ENCODE measurements at regions not wholly inside any gene's neighbourhood (a gene's known extent, or its start where the extent isn't known, plus 50 kb on each side); places are given as distances from the start of the nearest gene placed in this dataset.

GRCh38 chr7:52685333-52685732 is 350.1 kb upstream of the POM121L12 start:
- intact Hi-C loops (cut with DNase I, micrococcal nuclease) = no loop called here

DNA sequence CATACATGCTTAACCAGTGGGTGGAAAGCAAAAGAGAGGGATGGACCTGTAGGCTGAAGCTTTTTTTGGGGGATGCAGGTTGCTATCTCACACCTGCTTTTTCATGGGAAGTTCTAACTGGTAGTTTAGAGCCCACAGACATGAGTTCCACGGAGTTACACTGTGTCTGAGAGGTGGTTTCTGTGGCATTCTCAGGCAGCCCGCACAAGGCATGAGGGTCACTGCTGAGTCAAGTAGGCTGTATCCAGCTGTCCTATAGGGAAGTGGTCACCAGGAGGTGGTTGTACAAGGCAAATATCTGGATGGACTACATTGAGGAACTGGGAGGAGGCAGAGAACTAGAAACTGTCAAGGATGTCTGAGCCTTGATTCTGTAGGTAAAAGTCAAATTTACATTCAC is 351.0 kb upstream of the POM121L12 start:
- intact Hi-C loops (cut with DNase I, micrococcal nuclease) = no loop called here
- Histone ChIP-seq H3K4me3 (ENCODE audit: low read length) (no peak overlapping the region), H3K4me1 (ENCODE audit: insufficient read depth, low read length) (no peaks in the 10 kb centered on the region), H3K9me3 (ENCODE audit: control insufficient read depth in 1 of 2, insufficient read depth in 1 of 2, low read length in 2 of 2) (peaks cover 0 to 8% of the 10 kb centered on the region in 2 experiments), H3K36me3 (ENCODE audit: insufficient read depth, low read length) (no peaks in the 10 kb centered on the region), H3K27me3 (ENCODE audit: control insufficient read depth in 1 of 2, insufficient read depth in 2 of 2, low read length in 2 of 2) (no peaks in the 10 kb centered on the region), H3K27ac (ENCODE audit: low read depth in 1 of 2, low read length in 2 of 2) (no peak overlapping the region)
- no peak overlapping the region for H3K27ac Mint-ChIP-seq
- H3K36me3 Mint-ChIP-seq (ENCODE audit: low read depth) = no peaks in the 10 kb centered on the region
- H3K4me3 Mint-ChIP-seq = no peak overlapping the region
- DNase-seq (no peak), ATAC-seq (ENCODE audit: poor library complexity) (no peak)
- CTCF ChIA-PET = no interaction called here
- H3K27me3 Mint-ChIP-seq = no peaks in the 10 kb centered on the region
- TF ChIP-seq CTCF (IDR thresholded peaks at IDR 0.05) = no peak
- H3K4me1 Mint-ChIP-seq (ENCODE audit: low read depth) = no peaks in the 10 kb centered on the region
- H3K9me3 Mint-ChIP-seq = peaks cover 10% of the 10 kb centered on the region
- POLR2A ChIA-PET = no interaction called here

More at GRCh38 chr7:52685333-52685732, 350.1 kb upstream of the POM121L12 start:
- H3K36me3 Mint-ChIP-seq (ENCODE audit: low read depth) = no peaks in the 10 kb centered on the region
- no peak overlapping the region for H3K27ac ChIP-seq (ENCODE audit: low read depth in 1 of 2, low read length in 2 of 2)
- no peaks in the 10 kb centered on the region for H3K27me3 Mint-ChIP-seq
- H3K4me3 Mint-ChIP-seq = no peak overlapping the region
- DNase-seq (no peak), ATAC-seq (ENCODE audit: poor library complexity) (no peak)
- no peak overlapping the region for H3K27ac Mint-ChIP-seq
- ChIA-PET POLR2A (no interaction called here), CTCF (no interaction called here)
- H3K9me3 Mint-ChIP-seq = peaks cover 11% of the 10 kb centered on the region
- no peaks in the 10 kb centered on the region for H3K4me1 ChIP-seq (ENCODE audit: insufficient read depth, low read length)
- H3K9me3 ChIP-seq (ENCODE audit: control insufficient read depth in 1 of 2, insufficient read depth in 1 of 2, low read length in 2 of 2) = peaks cover 0 to 8% of the 10 kb centered on the region in 2 experiments
- no peaks in the 10 kb centered on the region for H3K27me3 ChIP-seq (ENCODE audit: control insufficient read depth in 1 of 2, insufficient read depth in 2 of 2, low read length in 2 of 2)
- H3K4me3 ChIP-seq (ENCODE audit: low read length) = no peak overlapping the region
- no peaks in the 10 kb centered on the region for H3K4me1 Mint-ChIP-seq (ENCODE audit: low read depth)
- no peaks in the 10 kb centered on the region for H3K36me3 ChIP-seq (ENCODE audit: insufficient read depth, low read length)
- no peak for TF ChIP-seq CTCF (IDR thresholded peaks at IDR 0.05)

- CTCF ChIA-PET = no interaction called here
- intact Hi-C loops (cut with DNase I, micrococcal nuclease) = no loop called here
- no peaks in the 10 kb centered on the region for H3K27me3 Mint-ChIP-seq
These were observed 352.4 kb upstream of the POM121L12 start for GRCh38 chr7:52682993-52683392.

More at GRCh38 chr7:52682993-52683392, 352.4 kb upstream of the POM121L12 start:
- Histone ChIP-seq H3K27me3 (ENCODE audit: control insufficient read depth in 1 of 2, insufficient read depth in 2 of 2, low read length in 2 of 2) (no peaks in the 10 kb centered on the region), H3K4me3 (ENCODE audit: low read length) (no peak overlapping the region), H3K9me3 (ENCODE audit: control insufficient read depth in 1 of 2, insufficient read depth in 1 of 2, low read length in 2 of 2) (peaks cover 0 to 8% of the 10 kb centered on the region in 2 experiments), H3K27ac (ENCODE audit: low read depth in 1 of 2, low read length in 2 of 2) (no peak overlapping the region), H3K4me1 (ENCODE audit: insufficient read depth, low read length) (no peaks in the 10 kb centered on the region), H3K36me3 (ENCODE audit: insufficient read depth, low read length) (no peaks in the 10 kb centered on the region)
- H3K4me3 Mint-ChIP-seq = no peak overlapping the region
- H3K4me1 Mint-ChIP-seq (ENCODE audit: low read depth) = no peaks in the 10 kb centered on the region
- H3K9me3 Mint-ChIP-seq = peaks cover 9% of the 10 kb centered on the region
- no peaks in the 10 kb centered on the region for H3K36me3 Mint-ChIP-seq (ENCODE audit: low read depth)
- POLR2A ChIA-PET = no interaction called here
- no peak overlapping the region for H3K27ac Mint-ChIP-seq
- no peak for DNase-seq
- ATAC-seq (ENCODE audit: poor library complexity) = no peak
- TF ChIP-seq CTCF (IDR thresholded peaks at IDR 0.05) = no peak

All from CD4-positive, alpha-beta T cell (primary cell).